ENCODE measurements at regions not wholly inside any gene's neighbourhood (a gene's known extent, or its start where the extent isn't known, plus 50 kb on each side); places are given as distances from the start of the nearest gene placed in this dataset.

- in situ Hi-C loops (cut with HindIII; ENCODE audit: low sequenced_read_pairs): no loop called here
- no peak for DNase-seq (ENCODE audit: low spot score)
Observed at GRCh38 chr3:28191363-28191762, 50.1 kb upstream of the CMC1 start.
